Fibroblast of gingiva (primary cell): ENCODE measurements at regions not wholly inside any gene's neighbourhood (a gene's known extent, or its start where the extent isn't known, plus 50 kb on each side); places are given as distances from the start of the nearest gene placed in this dataset.

Experiments
- DNase-seq: peaks from one replicate; pipeline ENCODE4 v3.0.0-alpha.2; 2011; ENCODE audit warnings: low read depth

DNA sequence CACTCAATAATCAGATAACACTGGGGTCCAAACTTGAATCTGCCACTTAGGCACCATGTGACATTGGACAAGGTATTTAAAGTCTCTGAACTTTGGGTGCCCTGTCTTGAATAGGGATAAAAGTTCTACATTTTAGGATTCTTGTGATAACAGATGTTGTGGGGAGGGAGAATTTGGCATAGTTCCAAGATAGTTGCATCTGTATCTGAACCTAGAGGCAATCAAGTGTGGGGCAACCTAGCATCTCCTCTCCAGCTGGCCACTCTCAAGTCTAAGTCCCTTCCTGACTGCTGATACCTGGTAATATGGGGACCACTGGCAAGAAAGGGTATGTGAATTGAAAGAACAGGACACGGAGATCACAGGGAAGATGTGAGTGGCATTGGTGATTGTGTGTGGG is 256.1 kb downstream of the FOXO1 start:
- no peak for DNase-seq

- no peak for DNase-seq
Observed at GRCh38 chr13:40420160-40420740, 246.2 kb downstream of the FOXO1 start.

DNA sequence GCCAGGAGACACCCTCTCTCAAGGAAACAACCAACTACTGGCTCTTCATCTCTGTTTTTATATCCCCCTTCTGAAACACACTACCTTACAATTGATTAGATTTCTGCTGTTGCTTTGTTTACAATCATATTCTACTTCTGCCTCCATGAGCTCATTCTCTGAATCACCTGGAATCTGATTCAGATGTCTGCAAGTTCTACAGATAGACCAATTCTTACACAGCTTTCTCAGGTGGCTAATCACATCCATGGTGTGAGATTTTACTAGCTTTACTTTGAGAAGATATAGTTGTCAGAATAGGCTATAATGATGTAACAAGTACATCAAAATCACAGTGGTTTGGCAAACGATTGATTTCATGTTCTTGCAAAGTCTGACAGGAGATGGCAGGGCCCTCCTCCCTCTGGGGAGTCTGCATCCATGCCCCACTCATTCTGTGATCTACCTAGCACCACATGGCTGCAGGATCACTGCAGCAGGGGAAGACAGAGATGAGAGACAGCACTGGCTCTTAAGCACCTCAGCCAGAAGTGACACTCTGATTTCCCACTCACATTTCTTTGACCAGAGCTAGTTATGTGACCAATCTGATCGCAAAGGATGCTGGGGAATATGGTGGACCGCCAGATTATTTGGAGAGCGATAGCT is 243.7 kb downstream of the FOXO1 start:
- DNase-seq = no peak

- no peak for DNase-seq
Observed at GRCh38 chr13:40428354-40428753, 238.1 kb downstream of the FOXO1 start.

GRCh38 chr13:40429706-40430545 is 236.5 kb downstream of the FOXO1 start:
- no peak for DNase-seq

GRCh38 chr13:40432018-40432978 is 234.1 kb downstream of the FOXO1 start:
- DNase-seq = no peak

DNA sequence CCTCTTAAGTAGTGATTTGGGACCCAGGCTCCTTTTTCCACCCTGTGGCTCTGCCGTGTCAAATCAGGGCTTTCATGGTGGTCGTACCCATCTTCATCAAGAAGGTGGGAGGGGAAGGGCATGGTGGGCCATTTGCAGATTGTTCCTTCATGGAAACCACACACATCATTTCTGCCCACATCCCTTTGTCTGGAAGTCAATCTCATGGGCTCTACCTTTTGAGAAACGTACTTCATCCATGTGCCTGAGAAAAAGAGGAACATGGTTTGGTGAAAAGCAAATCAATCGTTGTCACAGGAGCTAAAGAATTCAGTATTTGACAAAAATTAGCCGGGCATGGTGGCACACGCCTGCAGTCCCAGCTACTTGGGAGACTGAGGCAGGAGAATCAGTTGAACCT is 233.4 kb downstream of the FOXO1 start:
- no peak for DNase-seq

DNA sequence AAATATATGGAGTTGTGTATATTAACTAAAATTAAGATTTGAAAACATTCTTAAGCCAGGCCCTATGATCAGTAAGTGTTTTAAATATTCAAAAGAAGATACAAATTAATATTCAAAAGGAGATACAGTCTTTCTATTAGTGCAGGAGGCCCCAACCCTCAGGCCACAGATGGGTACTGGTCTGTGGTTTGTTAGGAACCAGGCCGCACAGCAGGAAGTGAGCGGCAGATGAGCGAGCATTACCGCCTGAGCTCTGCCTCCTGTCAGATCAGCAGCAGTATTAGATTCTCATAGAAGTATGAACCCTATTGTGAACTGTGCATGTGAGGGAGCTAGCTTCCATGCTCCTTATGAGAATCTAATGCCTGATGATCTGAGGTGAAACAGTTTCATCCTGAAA is 232.9 kb downstream of the FOXO1 start:
- no peak for DNase-seq

DNA sequence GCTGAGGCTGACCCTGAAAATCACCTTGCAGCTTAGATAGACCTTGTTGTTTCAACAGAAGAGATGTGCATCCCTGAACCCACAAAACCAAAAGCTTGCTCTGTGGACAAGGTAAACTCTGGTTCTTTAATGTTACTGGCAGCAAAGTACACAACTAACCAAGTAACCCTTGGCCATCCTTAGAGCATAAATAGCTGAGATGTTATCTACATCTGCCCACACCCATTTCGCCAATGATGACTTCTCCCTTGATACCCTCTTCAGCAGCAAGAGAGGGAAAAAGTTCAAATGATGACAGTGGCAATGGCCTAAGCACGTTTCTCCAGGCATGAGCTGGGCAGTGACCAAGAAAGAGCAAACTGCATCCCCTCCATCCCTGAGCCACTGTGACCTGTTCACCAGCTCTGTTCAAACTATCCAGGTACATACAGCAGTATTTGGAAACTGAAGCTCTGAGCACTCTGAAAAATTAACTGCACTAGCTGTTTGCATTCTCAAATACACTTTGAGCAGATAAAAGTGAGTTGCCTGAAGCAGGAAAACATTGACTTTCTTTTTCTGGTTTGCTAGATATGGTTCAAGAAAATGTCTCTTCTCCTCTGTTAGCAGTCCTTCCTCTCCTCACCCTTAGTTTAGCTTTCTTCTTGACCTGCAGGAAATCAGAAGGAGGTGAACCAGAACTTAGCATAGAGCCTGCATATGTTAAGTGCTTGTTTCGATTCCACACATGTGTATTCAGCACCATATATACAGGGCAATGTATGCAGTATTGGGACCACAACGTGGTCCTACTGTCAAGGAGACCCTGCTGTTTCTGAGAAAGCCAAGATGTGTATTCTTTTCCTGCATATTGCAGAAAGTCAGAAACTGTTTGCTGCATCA is 231.7 kb downstream of the FOXO1 start:
- DNase-seq = no peak

- DNase-seq = peak; percentile 23
Observed at GRCh38 chr13:40438022-40438680, 228.3 kb downstream of the FOXO1 start.

- peak; percentile 43 for DNase-seq
Observed at GRCh38 chr13:40438999-40439797, 227.2 kb downstream of the FOXO1 start.

GRCh38 chr13:40439928-40440327 is 226.5 kb downstream of the FOXO1 start:
- no peak for DNase-seq

GRCh38 chr13:40440990-40441820 is 225.2 kb downstream of the FOXO1 start:
- DNase-seq = peak; percentile 69

- DNase-seq = no peak
Observed at GRCh38 chr13:40442231-40442630, 224.2 kb downstream of the FOXO1 start.

GRCh38 chr13:40442826-40443225 is 223.6 kb downstream of the FOXO1 start:
- no peak for DNase-seq

GRCh38 chr13:40444241-40444640 is 222.2 kb downstream of the FOXO1 start:
- DNase-seq = no peak

DNA sequence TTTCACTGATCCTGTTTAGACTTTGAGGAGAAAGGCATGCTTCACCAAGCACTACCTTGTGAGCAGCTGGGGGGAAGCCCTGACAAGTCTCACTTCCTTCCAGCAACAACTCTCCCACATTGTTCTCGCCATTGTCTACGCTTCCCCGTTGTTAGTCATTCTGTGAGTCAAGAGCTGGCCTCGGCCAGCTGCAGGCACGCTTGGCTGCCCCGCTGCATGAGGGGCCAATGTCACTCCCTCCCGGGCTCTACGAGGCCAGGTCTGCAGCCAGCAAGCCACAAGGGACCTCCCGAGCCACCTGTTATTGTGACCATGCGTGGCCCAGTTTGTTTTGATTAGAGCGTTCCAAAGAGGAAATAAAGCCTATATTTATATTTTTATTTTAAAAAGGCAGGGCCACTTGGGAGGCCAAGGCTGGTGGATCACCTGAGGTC is 220.9 kb downstream of the FOXO1 start:
- no peak for DNase-seq

DNA sequence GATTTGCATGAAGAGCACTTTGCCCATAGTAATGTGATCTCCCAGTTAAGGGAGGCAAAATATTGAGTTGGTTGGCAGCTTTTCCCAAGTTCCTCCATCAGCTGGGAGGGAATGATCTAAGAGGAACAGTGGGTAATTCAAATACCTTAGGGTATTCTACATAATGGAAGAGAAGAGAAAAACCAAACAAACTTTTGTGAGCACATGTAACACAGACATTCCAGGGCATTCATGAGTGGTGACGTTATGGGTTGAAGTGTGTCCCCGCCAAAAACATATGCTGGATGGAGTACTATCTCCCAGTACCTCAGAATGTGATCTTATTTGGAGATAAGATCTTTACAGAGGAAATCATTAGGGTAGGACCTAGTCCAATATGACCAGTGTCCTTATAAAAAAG is 220.1 kb downstream of the FOXO1 start:
- DNase-seq = peak; percentile 44

DNA sequence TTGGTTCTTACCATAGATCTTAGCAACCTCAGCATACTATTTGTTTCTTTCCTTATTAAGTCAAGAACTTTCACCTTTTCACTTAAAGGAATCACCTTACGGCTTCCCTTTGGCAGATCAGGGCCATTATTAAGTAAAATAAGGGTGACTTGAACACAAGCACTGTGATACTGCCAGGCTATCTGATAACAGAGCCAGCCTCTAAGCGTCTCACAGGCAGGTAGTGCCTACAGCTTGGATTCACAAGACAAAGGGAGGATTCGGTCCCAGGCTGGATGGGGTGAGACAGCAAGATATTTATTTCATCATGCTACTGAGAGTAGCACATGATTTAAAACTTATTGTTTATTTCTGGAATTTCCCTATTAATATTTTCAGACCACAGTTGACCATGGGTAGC is 218.6 kb downstream of the FOXO1 start:
- no peak for DNase-seq
